Activated naive CD8-positive, alpha-beta T cell (primary cell): ENCODE measurements at regions not wholly inside any gene's neighbourhood (a gene's known extent, or its start where the extent isn't known, plus 50 kb on each side); places are given as distances from the start of the nearest gene placed in this dataset.
"Not testable (repeated sequence)": the region's sequence is repeated elsewhere in the genome, so short reads cannot be mapped to it uniquely, and the experiment has no call there.

Experiments
- H3K27ac Mint-ChIP-seq: one replicate; pipeline ENCODE4 v1.8.0; 2021; ENCODE audit warnings: mixed read lengths
- H3K27me3 Mint-ChIP-seq: one replicate; pipeline ENCODE4 v1.8.0; 2021; ENCODE audit warnings: mixed read lengths
- H3K36me3 Mint-ChIP-seq: one replicate; pipeline ENCODE4 v1.8.0; 2021; ENCODE audit warnings: mixed read lengths
- H3K4me1 Mint-ChIP-seq: one replicate; pipeline ENCODE4 v1.8.0; 2021; ENCODE audit warnings: low read depth, mixed read lengths
- H3K4me3 Mint-ChIP-seq: one replicate; pipeline ENCODE4 v1.8.0; 2021; ENCODE audit warnings: mild to moderate bottlenecking, mixed read lengths
- H3K9me3 Mint-ChIP-seq: one replicate; pipeline ENCODE4 v1.8.0; 2021; ENCODE audit warnings: low read depth, mixed read lengths

DNA sequence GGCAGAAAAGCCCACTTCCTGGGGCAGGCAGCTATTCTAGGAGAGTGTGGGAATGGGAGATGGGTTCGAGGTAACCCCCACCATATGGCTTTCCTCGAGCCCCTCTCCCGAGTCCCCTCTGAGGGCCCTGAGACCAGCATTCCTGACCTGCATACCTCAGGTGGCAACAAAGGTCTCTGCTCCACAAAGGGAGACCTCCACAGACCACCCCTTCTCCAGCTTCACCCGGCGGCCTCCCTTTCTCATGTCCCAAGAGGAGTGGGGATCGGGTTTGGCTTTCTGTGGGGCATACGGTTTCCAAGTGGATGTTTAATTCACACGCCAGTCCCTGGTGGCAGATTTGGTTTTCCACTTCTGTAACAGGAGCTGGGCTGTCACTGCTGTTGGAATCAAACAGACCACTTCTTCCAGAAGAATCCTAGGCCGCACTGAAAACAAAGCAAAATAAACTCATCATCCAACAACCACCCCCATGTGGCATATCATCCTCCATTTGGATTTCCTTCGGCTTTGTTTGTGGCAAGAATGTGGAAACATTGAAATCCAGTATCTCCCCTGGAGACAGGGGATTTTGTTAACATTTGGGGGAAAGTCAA lies 83.2 kb downstream of the DLL1 start:
- no peaks in the 10 kb centered on the region for H3K36me3 Mint-ChIP-seq
- peaks cover 2% of the 10 kb centered on the region for H3K27me3 Mint-ChIP-seq
- no peak overlapping the region for H3K27ac Mint-ChIP-seq
- H3K4me1 Mint-ChIP-seq = peaks cover 2% of the 10 kb centered on the region
- no peak overlapping the region for H3K4me3 Mint-ChIP-seq
- H3K9me3 Mint-ChIP-seq = peaks cover 7% of the 10 kb centered on the region

DNA sequence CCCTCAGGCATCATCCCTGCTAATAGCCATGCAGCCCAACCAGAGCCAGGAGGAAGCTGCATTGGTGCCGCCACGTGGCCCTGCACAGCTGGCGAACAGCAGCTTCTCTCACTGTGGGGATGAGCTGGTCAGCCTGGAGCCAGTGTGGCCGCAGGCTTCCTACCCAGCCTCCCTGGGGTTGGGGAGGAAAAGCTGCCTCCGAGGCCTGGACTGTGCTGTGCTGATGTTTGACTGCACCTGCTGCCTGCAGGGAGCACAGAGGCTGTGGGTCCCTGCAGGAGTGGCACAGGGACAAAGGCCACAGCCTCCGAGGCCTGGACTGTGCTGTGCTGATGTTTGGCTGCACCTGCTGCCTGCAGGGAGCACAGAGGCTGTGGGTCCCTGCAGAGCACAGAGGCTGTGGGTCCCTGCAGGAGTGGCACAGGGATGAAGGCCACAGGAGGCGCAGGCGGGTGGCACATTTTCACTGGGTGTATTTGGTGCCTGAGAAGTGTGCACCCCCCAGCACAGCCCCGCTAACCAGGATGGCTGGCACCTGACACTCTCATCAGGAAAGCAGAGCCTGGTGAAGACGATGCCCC lies 83.9 kb downstream of the DLL1 start:
- Mint-ChIP-seq H3K4me3 (no peak overlapping the region), H3K4me1 (peaks cover 2% of the 10 kb centered on the region), H3K27me3 (peaks cover 2% of the 10 kb centered on the region), H3K27ac (no peak overlapping the region), H3K36me3 (no peaks in the 10 kb centered on the region), H3K9me3 (peaks cover 7% of the 10 kb centered on the region)

DNA sequence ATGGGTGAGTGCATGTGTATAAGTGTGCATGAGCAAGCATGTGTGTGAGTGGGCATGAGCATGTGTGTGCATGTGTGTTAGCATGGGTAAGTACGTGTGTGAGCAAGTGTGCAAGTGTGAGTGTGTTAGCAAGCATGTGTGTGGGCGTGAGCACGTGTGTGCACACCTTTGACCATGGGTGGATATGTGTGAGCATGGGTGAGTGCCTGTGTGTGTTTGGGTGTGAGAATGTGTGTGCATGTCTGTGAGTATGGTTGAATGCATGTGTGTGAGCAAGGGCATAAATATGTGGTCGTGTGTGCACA lies 84.6 kb downstream of the DLL1 start:
- Mint-ChIP-seq H3K9me3 (peaks cover 7% of the 10 kb centered on the region), H3K27ac (no peak overlapping the region), H3K27me3 (peaks cover 2% of the 10 kb centered on the region), H3K4me1 (peaks cover 2% of the 10 kb centered on the region), H3K4me3 (no peak overlapping the region), H3K36me3 (no peaks in the 10 kb centered on the region)

DNA sequence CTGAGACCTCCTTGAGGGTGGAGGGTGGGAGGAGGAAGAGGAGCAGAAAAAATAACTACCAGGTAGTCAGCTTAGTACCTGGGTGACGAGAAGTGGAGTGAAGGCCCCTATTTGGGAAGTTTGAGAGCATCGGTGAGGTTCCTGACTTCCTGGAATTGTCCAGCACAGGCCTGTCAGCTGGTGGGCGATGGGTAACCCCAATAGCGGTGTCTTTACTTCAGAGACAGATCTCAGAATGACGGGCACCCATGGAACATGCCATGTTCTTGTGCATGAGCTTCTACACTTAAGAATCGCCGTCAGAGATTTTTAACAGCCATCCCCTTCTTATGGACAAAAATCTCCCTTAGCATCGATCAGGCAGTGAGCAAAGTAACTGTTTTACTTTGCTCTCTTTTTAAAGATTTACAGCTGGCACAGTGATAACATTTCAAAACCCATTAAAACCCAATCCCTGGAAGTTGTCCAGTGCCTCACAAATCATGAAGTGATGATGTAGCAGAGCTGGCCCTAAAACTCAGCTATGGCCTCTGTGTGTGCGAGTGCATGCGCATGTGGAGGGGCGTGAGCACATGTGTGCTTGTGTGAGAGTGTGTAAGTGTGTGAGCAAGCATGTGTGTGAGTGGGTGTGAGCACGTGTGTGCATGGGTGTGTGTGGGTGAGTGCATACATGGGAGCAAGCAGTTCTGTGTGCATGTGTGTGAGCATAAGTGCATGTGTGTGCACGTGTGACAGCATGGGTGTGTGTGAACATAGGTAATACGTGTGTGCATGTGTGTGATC lies 85.2 kb downstream of the DLL1 start:
- H3K4me1 Mint-ChIP-seq = peaks cover 2% of the 10 kb centered on the region
- peaks cover 7% of the 10 kb centered on the region for H3K9me3 Mint-ChIP-seq
- no peak overlapping the region for H3K27ac Mint-ChIP-seq
- no peaks in the 10 kb centered on the region for H3K36me3 Mint-ChIP-seq
- H3K4me3 Mint-ChIP-seq = no peak overlapping the region
- H3K27me3 Mint-ChIP-seq = peaks cover 2% of the 10 kb centered on the region

DNA sequence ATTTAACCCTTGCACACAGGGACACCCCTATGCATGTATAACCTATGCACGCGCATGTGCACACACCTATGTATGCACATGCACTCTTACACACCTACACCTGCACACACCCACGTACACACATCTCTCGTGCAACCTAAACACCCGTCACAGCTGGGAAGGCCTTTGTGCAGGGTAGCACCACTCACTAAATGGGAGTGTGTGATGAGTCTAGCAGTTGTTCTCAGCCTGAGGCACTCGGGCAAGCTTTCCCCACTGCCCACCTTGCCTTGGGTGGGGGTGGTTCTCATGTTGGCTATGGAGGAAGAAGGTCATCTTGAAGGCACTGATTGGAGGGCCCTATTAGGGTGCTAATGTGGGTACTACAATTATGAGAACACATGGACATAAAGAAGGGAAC lies 85.8 kb downstream of the DLL1 start:
- no peak overlapping the region for H3K4me3 Mint-ChIP-seq
- H3K36me3 Mint-ChIP-seq = no peaks in the 10 kb centered on the region
- no peak overlapping the region for H3K27ac Mint-ChIP-seq
- peaks cover 7% of the 10 kb centered on the region for H3K9me3 Mint-ChIP-seq
- no peaks in the 10 kb centered on the region for H3K4me1 Mint-ChIP-seq
- H3K27me3 Mint-ChIP-seq = no peaks in the 10 kb centered on the region

DNA sequence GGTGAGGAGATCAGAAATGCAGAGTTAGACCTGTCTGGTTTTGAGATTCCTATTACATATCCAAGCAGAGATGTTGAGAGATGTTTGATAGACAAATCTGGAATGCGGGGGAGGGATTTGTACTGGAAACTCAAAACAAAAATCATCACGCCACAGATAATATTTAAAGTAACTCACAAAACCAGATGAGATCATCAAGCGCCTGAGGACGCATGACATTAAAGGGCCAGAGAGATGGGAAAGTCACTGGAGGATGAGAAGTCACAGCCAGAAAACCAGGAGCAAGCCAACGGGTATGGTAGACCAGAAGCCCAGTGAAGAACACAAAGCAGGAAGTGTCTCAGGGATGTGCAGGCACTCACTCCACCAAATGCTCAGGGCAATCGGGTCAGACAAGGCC lies 87.7 kb downstream of the DLL1 start:
- Mint-ChIP-seq H3K4me1 (peaks cover under 1% of the 10 kb centered on the region), H3K9me3 (peaks cover 7% of the 10 kb centered on the region), H3K36me3 (no peaks in the 10 kb centered on the region), H3K4me3 (no peak overlapping the region), H3K27me3 (no peaks in the 10 kb centered on the region), H3K27ac (no peak overlapping the region)

DNA sequence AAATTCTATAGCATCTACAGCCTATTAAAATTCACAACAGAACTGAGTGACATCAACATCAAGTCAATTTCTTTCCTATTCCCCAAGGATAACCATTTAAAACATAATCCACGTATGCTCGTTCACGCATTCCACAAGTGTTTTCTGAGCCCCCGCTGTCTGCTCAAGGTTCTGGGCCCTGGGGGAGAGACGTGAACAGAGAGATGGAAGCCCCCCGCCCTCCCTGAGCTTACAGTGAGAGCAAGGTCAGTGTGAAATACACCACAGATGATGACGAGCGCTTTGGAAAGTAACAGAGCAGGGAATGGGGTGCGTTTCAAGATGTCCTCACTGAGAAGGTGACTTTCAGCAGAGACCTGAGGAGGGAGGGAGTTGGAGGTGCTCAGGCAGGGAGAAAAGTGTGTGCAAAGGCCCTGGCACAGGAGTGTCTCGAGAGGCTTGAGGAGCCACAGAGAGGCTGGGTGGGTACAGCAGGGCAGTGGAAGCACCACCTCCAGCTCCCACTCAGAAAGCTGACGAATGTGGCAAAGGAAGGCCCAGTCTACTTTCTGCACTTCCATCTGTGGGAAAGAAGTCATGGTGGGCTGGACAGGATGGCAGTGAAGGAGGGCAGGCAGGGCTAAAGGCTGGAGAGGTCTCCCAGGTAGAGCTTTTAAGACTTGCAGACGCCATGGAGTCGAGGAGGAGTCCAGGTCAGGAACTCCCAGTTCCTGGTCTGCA lies 88.3 kb downstream of the DLL1 start:
- Mint-ChIP-seq H3K27me3 (no peaks in the 10 kb centered on the region), H3K4me3 (no peak overlapping the region), H3K27ac (no peak overlapping the region), H3K9me3 (peaks cover 7% of the 10 kb centered on the region), H3K4me1 (peaks cover 2% of the 10 kb centered on the region), H3K36me3 (no peaks in the 10 kb centered on the region)

DNA sequence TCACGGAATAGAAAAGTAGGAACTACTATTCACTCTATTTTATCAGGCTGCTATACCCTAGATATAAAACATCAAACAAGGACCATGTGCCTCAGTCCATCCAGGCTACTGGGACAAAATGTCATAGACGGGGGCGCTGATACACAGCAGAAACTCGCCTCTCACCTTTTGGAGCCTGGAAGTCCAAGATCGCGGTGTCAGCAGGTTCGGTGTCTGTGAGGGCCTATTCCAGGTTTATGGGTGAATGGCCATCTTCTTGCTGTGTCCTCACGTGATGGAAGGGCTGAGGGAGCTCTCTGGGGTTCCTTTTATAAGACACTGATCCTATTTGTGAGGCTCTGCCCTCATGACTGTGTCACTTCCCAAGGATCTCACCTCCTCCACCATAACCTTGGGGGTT lies 89.5 kb downstream of the DLL1 start:
- H3K27ac Mint-ChIP-seq = no peak overlapping the region
- peaks cover 2% of the 10 kb centered on the region for H3K4me1 Mint-ChIP-seq
- H3K4me3 Mint-ChIP-seq = no peak overlapping the region
- no peaks in the 10 kb centered on the region for H3K27me3 Mint-ChIP-seq
- no peaks in the 10 kb centered on the region for H3K36me3 Mint-ChIP-seq
- peaks cover 10% of the 10 kb centered on the region for H3K9me3 Mint-ChIP-seq

DNA sequence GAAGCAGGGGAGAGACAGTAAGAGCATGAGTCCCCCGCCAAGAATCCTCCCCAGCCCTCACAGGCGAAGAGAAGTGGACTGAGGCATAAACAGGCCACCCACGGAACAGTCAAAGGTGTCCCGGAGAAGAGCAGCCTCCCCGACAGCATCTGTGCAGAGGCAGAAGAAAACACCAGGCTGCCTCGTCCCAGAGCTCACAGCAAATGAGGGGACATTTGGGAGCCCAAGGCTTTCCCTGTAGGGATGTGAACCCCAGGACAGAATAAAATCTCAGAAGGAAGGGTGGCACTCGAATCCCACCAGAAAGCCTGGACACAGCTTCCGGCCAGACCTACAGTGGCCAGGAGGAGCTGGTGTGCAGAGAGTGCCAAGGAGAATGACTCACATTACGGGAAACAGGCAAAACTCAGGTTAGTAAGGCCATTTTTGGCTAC lies 90.4 kb downstream of the DLL1 start:
- peaks cover 2% of the 10 kb centered on the region for H3K4me1 Mint-ChIP-seq
- peaks cover 6% of the 10 kb centered on the region for H3K36me3 Mint-ChIP-seq
- H3K4me3 Mint-ChIP-seq = no peak overlapping the region
- H3K27me3 Mint-ChIP-seq = peaks cover 2% of the 10 kb centered on the region
- H3K27ac Mint-ChIP-seq = no peak overlapping the region
- peaks cover 18% of the 10 kb centered on the region for H3K9me3 Mint-ChIP-seq

DNA sequence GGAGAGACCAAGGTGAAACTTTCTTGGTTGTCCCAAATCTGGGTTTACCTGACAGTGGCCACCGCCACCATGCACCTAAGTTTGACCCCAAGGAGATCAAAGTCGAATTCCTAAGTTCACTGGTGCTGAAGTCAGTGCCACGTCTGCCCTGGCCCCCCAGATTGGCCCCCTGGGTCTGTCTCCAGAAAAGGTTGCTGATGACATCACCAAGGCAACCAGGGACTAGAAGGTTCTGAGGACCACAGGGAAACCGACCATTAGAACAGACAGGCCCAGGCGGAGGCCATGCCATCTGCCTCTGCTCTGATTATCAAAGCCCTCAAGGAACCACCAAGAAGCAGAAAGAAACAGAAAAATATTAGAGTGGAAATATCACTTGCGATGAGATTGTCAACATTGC lies 91.2 kb downstream of the DLL1 start:
- Mint-ChIP-seq H3K4me3 (no peak overlapping the region), H3K9me3 (peaks cover 24% of the 10 kb centered on the region), H3K4me1 (peaks cover 2% of the 10 kb centered on the region)

DNA sequence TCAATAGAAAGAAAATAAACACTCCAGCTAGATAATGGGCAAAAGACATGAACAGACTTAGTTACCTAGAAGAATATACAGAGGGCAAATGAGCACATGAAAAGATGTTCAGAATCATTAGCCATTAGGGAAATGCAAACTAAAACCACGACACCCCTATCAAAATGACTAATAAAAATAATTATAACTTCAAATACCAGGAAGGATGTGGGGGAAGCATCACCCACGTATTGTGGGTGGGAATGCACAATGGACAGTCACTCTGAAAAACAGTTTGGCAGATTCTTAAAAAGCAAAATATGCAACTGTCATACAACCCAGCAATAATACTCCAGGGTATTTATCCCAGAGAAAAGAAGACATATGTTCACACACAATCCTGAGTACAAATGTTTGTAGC lies 92.6 kb downstream of the DLL1 start:
- Mint-ChIP-seq H3K36me3 (peaks cover 18% of the 10 kb centered on the region), H3K27ac (no peak overlapping the region), H3K4me1 (peaks cover 2% of the 10 kb centered on the region), H3K27me3 (peaks cover 4% of the 10 kb centered on the region), H3K9me3 (peaks cover 28% of the 10 kb centered on the region), H3K4me3 (no peak overlapping the region)

More for the DNA sequence above, 91.2 kb downstream of the DLL1 start:
- H3K27me3 Mint-ChIP-seq = peaks cover 2% of the 10 kb centered on the region
- no peak overlapping the region for H3K27ac Mint-ChIP-seq
- H3K36me3 Mint-ChIP-seq = peaks cover 12% of the 10 kb centered on the region

DNA sequence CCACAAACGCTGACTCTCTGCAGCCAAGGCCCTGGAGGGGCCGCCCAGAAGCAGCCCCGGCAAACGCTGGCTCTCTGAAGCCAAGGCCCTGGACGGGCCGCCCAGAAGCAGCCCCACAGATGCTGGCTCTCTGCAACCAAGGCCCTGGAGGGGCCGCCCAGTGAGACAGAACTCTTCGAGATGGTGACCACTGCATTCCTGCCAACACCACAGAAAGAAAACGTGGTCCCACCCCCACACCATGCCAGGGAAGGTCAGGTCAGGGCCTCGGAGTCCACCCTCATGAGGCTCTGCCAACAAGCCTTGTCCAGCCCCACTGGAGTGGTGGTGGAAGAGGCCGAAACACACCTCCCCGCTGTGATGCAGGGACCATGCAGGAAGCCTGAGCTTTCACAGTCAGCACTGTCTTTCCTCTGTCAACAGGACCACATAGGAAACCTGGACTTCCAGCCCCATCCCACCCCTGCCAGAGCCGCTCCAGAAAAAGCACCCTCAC lies 97.5 kb downstream of the DLL1 start:
- H3K4me1 Mint-ChIP-seq = peaks cover 2% of the 10 kb centered on the region
- H3K36me3 Mint-ChIP-seq = peaks cover 18% of the 10 kb centered on the region
- H3K4me3 Mint-ChIP-seq = no peak overlapping the region
- H3K27ac Mint-ChIP-seq = no peak overlapping the region
- peaks cover 4% of the 10 kb centered on the region for H3K27me3 Mint-ChIP-seq
- peaks cover 28% of the 10 kb centered on the region for H3K9me3 Mint-ChIP-seq

DNA sequence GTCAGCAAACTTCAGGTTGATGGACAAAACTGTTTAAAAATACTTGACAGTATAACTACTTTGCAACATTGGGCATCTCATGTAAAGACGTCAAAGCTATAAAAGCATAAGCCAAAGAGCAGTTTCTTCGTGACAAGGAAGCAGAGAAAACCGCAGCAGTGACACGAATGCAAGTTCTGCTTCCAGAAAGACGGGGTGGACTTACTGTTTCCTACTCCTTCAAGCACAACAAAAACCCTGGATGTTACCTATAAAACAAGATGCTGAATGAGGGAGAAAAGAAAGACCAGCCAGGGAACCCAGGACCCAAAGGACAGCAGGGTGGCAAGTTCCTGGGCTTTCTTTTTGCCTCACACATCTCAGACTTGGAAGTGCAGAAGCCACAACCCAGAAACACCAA lies 98.0 kb downstream of the DLL1 start:
- H3K4me3 Mint-ChIP-seq = no peak overlapping the region
- peaks cover 28% of the 10 kb centered on the region for H3K9me3 Mint-ChIP-seq
- H3K27me3 Mint-ChIP-seq = peaks cover 4% of the 10 kb centered on the region
- H3K4me1 Mint-ChIP-seq = no peaks in the 10 kb centered on the region
- H3K27ac Mint-ChIP-seq = no peak overlapping the region
- H3K36me3 Mint-ChIP-seq = peaks cover 18% of the 10 kb centered on the region

DNA sequence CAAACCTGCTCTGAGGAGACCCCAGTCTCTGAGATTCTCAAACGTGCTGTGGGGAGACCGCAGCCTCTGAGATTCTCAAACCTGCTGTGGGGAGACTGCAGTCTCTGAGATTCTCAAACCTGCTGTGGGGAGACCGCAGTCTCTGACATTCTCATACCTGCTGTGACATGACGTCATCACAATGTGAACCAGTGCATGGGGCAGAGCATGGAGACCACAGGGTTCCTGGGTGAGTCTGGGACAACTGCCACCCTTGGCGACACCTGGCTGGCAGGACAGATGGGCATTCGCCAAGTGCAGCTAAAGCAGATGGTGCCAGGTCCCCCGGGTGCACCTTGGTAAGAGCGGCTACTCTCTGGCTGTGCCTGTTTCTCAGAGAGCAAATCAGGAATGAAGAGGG lies 98.8 kb downstream of the DLL1 start:
- Mint-ChIP-seq H3K9me3 (peaks cover 28% of the 10 kb centered on the region), H3K36me3 (peaks cover 18% of the 10 kb centered on the region)
- not testable (repeated sequence) for H3K4me3 Mint-ChIP-seq, H3K4me1 Mint-ChIP-seq, H3K27ac Mint-ChIP-seq, H3K27me3 Mint-ChIP-seq

DNA sequence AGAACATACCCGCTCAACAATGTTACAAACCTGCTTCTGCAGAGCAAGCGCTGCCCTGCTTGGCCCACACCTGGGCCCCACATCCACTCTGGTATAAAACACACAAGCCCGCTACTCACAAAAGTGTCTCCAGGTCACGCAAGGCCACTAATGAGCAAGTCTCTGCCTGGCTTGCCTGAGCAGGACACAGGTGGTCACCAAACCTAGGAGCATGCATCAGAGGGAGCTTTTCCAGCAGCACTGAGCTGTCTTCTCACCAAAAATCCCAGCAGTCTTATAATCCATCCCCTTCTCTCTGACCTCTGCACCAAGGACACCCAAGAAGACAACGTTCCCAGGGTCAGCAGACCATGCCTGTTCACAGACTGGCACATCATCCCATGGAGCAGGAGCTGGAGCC lies 100.8 kb downstream of the DLL1 start:
- no peaks in the 10 kb centered on the region for H3K4me1 Mint-ChIP-seq
- H3K4me3 Mint-ChIP-seq = no peak overlapping the region
- peaks cover 1% of the 10 kb centered on the region for H3K27me3 Mint-ChIP-seq
- H3K9me3 Mint-ChIP-seq = peaks cover 13% of the 10 kb centered on the region
- no peak overlapping the region for H3K27ac Mint-ChIP-seq
- peaks cover 8% of the 10 kb centered on the region for H3K36me3 Mint-ChIP-seq
